ENCODE measurements at regions not wholly inside any gene's neighbourhood (a gene's known extent, or its start where the extent isn't known, plus 50 kb on each side); places are given as distances from the start of the nearest gene placed in this dataset.

DNA sequence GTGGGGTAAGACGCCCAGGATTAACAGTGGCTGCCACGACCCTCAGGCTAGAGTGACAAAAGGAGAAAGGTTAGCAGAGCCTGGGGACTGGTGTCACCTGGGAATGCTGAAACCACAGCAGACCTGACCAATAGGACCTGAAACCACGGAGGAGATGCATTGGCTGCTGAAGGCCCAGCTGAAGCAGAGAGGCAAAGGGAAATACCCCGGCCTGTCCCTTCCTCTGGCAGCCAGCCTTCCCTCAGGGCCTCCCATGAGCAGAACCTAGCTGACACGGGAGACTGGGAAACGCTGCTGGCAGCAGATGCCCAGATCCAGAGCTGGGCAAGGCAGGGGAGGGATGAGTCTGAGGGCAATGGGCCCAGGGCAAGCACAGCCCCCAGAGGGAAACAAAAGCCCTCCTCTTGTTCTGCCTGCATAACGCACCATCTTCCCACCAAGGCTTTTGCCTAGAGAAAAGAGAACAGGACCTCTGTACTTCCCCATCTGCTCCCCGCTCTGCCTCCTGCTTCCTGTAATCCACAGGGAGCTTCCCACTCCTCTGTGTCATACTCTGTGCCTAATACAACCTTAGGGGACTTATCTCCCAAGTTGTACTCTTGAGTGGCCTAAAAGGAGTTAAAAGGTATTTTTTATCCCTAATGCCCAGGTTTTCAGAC, 216.2 kb downstream of the ABHD5 start:
- TF ChIP-seq, protein P1, sequence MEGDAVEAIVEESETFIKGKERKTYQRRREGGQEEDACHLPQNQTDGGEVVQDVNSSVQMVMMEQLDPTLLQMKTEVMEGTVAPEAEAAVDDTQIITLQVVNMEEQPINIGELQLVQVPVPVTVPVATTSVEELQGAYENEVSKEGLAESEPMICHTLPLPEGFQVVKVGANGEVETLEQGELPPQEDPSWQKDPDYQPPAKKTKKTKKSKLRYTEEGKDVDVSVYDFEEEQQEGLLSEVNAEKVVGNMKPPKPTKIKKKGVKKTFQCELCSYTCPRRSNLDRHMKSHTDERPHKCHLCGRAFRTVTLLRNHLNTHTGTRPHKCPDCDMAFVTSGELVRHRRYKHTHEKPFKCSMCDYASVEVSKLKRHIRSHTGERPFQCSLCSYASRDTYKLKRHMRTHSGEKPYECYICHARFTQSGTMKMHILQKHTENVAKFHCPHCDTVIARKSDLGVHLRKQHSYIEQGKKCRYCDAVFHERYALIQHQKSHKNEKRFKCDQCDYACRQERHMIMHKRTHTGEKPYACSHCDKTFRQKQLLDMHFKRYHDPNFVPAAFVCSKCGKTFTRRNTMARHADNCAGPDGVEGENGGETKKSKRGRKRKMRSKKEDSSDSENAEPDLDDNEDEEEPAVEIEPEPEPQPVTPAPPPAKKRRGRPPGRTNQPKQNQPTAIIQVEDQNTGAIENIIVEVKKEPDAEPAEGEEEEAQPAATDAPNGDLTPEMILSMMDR (IDR thresholded peaks at IDR 0.05; ENCODE audit: insufficient read depth, missing control alignments): no peak
- DNase-seq (ENCODE audit: insufficient read length, low spot score): no peak
- FAIRE-seq: no peak

DNA sequence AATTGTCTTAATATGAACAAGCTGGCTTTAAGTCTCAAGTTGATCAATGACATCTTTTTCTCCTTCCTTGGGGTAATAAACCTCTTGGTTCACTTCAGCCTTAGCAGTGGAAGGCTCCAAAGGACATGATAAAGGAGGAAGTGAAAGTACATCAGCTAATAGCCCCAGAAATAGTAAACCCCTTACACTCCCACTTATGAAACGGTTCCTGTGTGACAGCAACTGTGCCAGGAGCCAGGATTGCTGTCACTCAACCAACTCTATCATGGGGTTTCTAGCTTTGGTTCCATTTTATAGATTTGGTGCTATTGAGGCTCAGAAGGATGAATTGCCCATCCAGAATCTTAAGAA, 216.7 kb downstream of the ABHD5 start:
- FAIRE-seq: no peak
- no peak for DNase-seq (ENCODE audit: insufficient read length, low spot score)
- TF ChIP-seq, protein P1 (IDR thresholded peaks at IDR 0.05; ENCODE audit: insufficient read depth, missing control alignments): no peak

DNA sequence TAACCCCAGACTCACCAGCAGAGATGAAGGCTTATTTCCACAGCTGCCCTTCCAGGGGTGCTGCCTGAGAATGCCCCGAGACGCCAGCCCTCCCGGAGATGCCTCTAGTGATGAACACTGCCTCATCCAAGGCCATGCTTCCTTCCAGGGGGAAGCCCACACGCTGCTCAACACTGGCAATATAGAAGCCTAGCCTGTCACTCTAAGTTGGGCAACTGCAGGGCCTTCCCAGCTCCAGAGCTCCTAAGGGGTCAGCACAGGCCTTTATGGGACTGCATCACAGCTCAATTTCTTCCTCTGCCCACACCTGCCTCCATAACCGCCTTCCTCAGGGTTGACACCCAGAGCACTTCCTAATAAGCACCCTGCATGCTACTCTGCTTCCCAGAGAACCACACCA, 217.7 kb downstream of the ABHD5 start:
- FAIRE-seq: no peak
- TF ChIP-seq, protein P1 (IDR thresholded peaks at IDR 0.05; ENCODE audit: insufficient read depth, missing control alignments): no peak
- DNase-seq (ENCODE audit: insufficient read length, low spot score): no peak

DNA sequence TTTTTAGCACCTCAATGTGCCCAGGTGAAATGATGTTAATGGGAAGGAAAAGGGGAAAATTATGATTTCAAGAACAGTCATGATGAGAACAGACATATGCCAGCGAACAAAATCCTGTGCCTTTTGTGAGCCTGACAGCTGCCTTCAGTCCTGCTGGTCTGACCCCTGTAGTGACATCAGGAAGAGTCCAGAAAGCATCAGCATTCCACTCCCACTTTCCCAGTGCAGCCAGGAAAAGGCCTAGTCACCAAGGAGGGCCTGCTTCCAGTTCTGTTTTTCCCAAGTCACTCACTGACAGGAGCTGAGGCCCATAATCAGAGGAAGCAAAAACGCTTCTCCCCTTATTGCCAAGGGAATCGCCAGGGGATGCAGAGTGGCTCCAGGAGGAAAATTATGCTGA, 218.4 kb downstream of the ABHD5 start:
- no peak for FAIRE-seq
- TF ChIP-seq, protein P1 (IDR thresholded peaks at IDR 0.05; ENCODE audit: insufficient read depth, missing control alignments): no peak
- no peak for DNase-seq (ENCODE audit: insufficient read length, low spot score)

DNA sequence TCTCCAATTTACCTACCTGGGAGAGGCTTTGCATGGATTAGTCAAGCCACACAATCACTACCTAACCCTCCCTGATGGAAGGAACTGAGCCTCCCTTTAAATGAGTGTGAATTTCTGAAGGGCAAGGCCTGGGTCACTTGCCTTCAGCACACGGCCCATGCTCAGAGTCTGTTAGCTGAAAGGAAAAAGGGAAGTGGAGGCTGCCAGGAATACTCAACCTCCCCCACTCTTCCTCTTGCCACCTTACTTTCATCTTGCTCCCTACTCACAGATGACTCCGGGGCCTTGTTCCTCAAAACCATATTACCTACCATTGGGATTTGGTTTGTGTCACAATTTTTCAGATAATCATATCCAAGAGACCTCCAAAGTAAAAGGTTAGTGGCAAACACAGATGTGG, 220.0 kb downstream of the ABHD5 start:
- TF ChIP-seq, protein P1 (IDR thresholded peaks at IDR 0.05; ENCODE audit: insufficient read depth, missing control alignments): no peak
- FAIRE-seq: no peak
- no peak for DNase-seq (ENCODE audit: insufficient read length, low spot score)

DNA sequence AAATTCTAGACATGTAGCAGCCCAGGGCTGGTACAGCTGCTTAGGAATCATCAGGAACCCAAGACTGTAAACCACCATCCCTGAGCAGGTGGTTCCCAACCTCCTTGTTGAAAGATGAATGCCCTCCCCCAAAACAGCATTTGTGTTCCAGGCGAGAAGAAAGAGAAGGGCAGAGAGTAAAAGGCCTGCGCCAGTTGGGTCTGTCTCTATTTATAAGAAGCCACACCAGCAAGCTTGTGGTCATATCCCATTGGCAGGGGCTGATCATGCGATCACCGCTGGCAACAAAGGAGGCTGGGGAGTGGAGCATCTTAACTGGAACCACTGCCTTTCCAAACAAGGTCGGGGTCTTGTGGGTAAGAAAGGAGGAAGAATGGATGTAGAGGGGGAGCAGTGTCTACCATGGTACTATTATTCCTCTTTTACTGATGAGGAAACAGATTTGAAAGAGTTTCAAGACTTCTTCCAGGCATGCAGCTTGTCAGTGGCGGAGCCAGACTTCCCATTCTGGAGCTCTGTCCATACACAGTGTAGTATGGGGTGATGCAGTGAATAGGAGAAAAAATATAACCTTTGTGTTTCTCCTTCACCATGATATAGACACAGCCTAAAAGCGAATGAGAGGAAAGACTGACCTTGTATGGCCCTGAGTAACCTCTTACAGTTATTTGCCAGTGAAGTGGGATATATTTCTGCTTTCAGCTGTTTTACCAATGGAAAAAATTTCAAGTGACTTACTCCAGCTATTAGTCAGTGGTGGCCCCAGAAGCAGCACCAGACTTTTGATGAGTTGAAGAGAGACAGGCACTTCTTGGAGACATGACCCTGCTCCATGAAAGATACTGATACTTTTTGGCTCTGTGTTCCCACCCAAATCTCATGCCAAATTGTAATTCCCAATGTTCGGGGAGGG, 222.6 kb downstream of the ABHD5 start:
- TF ChIP-seq, protein P1 (IDR thresholded peaks at IDR 0.05; ENCODE audit: insufficient read depth, missing control alignments): no peak
- DNase-seq (ENCODE audit: insufficient read length, low spot score) (no peak), FAIRE-seq (no peak)

DNA sequence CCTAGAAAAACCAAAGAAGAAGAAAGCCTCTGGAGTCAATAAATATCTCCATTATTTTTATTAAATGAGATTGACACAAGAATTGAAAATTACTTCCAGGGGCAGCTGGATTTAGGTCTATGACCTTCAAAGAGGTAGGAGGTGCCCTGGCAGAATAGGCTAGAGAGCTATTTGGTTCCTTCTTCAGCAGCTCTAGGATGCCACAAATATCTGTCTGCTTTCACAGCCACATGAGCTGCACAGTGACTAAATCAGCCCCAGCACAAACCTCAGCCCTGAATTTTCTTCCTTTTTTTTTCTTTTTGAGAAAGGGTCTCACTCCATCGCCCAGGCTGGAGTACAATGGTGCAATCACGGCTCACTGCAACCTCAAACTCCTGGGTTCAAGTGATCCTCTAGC, 223.5 kb downstream of the ABHD5 start:
- DNase-seq (ENCODE audit: insufficient read length, low spot score) (no peak), FAIRE-seq (no peak)
- TF ChIP-seq, protein P1 (IDR thresholded peaks at IDR 0.05; ENCODE audit: insufficient read depth, missing control alignments): no peak

Data from D721Med (cell line).